ENCODE measurements at regions not wholly inside any gene's neighbourhood (a gene's known extent, or its start where the extent isn't known, plus 50 kb on each side); places are given as distances from the start of the nearest gene placed in this dataset.

GRCh38 chr20:11849270-11849915, 68.3 kb upstream of the BTBD3 start:
- in situ Hi-C loops (cut with HindIII; ENCODE audit: low pct_ligation_motif_present, low pct_unique_long_range_greater_than_20kb, low sequenced_read_pairs), result no loop called here
- DNase-seq, result no peak

- in situ Hi-C loops (cut with HindIII; ENCODE audit: low pct_ligation_motif_present, low pct_unique_long_range_greater_than_20kb, low sequenced_read_pairs), result no loop called here
- no peak for DNase-seq
These were observed 67.6 kb upstream of the BTBD3 start for GRCh38 chr20:11849976-11850670.

GRCh38 chr20:11850901-11851300, 66.8 kb upstream of the BTBD3 start:
- peak; percentile 15 for DNase-seq
- in situ Hi-C loops (cut with HindIII; ENCODE audit: low pct_ligation_motif_present, low pct_unique_long_range_greater_than_20kb, low sequenced_read_pairs), result no loop called here

- DNase-seq, result no peak
- in situ Hi-C loops (cut with HindIII; ENCODE audit: low pct_ligation_motif_present, low pct_unique_long_range_greater_than_20kb, low sequenced_read_pairs), result no loop called here
These were observed 66.0 kb upstream of the BTBD3 start for GRCh38 chr20:11851646-11852045.

- no peak for DNase-seq
- in situ Hi-C loops (cut with HindIII; ENCODE audit: low pct_ligation_motif_present, low pct_unique_long_range_greater_than_20kb, low sequenced_read_pairs), result no loop called here
These were observed 65.5 kb upstream of the BTBD3 start for GRCh38 chr20:11852189-11852588.

GRCh38 chr20:11852811-11853210, 64.9 kb upstream of the BTBD3 start:
- in situ Hi-C loops (cut with HindIII; ENCODE audit: low pct_ligation_motif_present, low pct_unique_long_range_greater_than_20kb, low sequenced_read_pairs), result no loop called here
- DNase-seq, result peak; percentile 2

- DNase-seq, result no peak
- in situ Hi-C loops (cut with HindIII; ENCODE audit: low pct_ligation_motif_present, low pct_unique_long_range_greater_than_20kb, low sequenced_read_pairs), result no loop called here
These were observed 64.3 kb upstream of the BTBD3 start for GRCh38 chr20:11853359-11853758.

- in situ Hi-C loops (cut with HindIII; ENCODE audit: low pct_ligation_motif_present, low pct_unique_long_range_greater_than_20kb, low sequenced_read_pairs), result no loop called here
- DNase-seq, result no peak
These were observed 56.2 kb upstream of the BTBD3 start for GRCh38 chr20:11861479-11861878.

GRCh38 chr20:11867291-11867919, 50.3 kb upstream of the BTBD3 start:
- in situ Hi-C loops (cut with HindIII; ENCODE audit: low pct_ligation_motif_present, low pct_unique_long_range_greater_than_20kb, low sequenced_read_pairs), result no loop called here
- no peak for DNase-seq

Measured in ACHN (cell line).